Neural crest cell (in vitro differentiated cells): ENCODE measurements at regions not wholly inside any gene's neighbourhood (a gene's known extent, or its start where the extent isn't known, plus 50 kb on each side); places are given as distances from the start of the nearest gene placed in this dataset.
A peak's percentile ranks its signal among the peaks of the same experiment; 100 is the strongest.

ENCODE experiments used
- DNase-seq: peaks from one replicate; pipeline ENCODE4 v3.0.0; 2021; ENCODE audit warnings: low read depth, mixed read lengths, low spot score
- H3K27ac Mint-ChIP-seq: one replicate; pipeline ENCODE4 v1.8.0; 2021; ENCODE audit warnings: mild to moderate bottlenecking, mixed read lengths; ENCODE audit not compliant: unreplicated experiment
- H3K27me3 Mint-ChIP-seq: 2 replicates; pipeline ENCODE4 v1.8.0; 2021; ENCODE audit warnings: low read depth, mild to moderate bottlenecking, mixed read lengths
- H3K36me3 Mint-ChIP-seq: 2 replicates; pipeline ENCODE4 v1.8.0; 2021; ENCODE audit warnings: low read depth, mild to moderate bottlenecking, mixed read lengths
- H3K4me1 Mint-ChIP-seq: 2 replicates; pipeline ENCODE4 v1.8.0; 2021; ENCODE audit warnings: mixed read lengths
- H3K4me3 Mint-ChIP-seq: one replicate; pipeline ENCODE4 v1.8.0; 2021; ENCODE audit warnings: mild to moderate bottlenecking, mixed read lengths
- H3K9me3 Mint-ChIP-seq: 2 replicates; pipeline ENCODE4 v1.8.0; 2021; ENCODE audit warnings: mixed read lengths
- TF ChIP-seq, protein P1 (sequence below): fragments of 200-600 bp; sonication (generic); conservative IDR thresholded peaks from 2 replicates; pipeline ENCODE4 v1.5.0; 2021; ENCODE audit warnings: antibody characterized with exemption, mild to moderate bottlenecking

DNA sequence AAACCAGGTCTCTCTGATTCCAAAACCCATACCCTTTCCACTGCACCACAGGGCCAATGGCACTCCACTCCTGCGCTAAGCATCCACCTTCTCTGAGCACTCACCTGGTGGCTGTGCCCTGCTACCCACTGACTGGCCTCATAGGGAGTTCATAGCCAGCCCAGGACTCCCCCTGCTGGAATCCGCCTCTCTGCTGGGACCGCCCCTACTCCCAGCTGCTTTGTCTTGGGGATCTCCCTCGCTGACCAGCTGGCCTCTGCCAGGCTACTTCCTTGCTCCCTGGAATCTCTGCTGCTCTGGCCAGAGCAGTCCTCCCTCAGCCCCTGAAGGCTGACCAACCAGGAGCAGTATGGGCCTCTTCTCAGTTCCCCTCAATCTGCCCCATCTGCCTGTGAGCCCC lies 129.7 kb downstream of the FAXC start:
- TF ChIP-seq, protein P1, sequence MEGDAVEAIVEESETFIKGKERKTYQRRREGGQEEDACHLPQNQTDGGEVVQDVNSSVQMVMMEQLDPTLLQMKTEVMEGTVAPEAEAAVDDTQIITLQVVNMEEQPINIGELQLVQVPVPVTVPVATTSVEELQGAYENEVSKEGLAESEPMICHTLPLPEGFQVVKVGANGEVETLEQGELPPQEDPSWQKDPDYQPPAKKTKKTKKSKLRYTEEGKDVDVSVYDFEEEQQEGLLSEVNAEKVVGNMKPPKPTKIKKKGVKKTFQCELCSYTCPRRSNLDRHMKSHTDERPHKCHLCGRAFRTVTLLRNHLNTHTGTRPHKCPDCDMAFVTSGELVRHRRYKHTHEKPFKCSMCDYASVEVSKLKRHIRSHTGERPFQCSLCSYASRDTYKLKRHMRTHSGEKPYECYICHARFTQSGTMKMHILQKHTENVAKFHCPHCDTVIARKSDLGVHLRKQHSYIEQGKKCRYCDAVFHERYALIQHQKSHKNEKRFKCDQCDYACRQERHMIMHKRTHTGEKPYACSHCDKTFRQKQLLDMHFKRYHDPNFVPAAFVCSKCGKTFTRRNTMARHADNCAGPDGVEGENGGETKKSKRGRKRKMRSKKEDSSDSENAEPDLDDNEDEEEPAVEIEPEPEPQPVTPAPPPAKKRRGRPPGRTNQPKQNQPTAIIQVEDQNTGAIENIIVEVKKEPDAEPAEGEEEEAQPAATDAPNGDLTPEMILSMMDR = no peak
- H3K9me3 Mint-ChIP-seq = no peaks in the 10 kb centered on the region
- peaks cover 4% of the 10 kb centered on the region for H3K4me1 Mint-ChIP-seq
- no peaks in the 10 kb centered on the region for H3K36me3 Mint-ChIP-seq
- H3K4me3 Mint-ChIP-seq = no peak overlapping the region
- peak; percentile 10 for DNase-seq
- no peak overlapping the region for H3K27ac Mint-ChIP-seq
- peaks cover 5% of the 10 kb centered on the region for H3K27me3 Mint-ChIP-seq

DNA sequence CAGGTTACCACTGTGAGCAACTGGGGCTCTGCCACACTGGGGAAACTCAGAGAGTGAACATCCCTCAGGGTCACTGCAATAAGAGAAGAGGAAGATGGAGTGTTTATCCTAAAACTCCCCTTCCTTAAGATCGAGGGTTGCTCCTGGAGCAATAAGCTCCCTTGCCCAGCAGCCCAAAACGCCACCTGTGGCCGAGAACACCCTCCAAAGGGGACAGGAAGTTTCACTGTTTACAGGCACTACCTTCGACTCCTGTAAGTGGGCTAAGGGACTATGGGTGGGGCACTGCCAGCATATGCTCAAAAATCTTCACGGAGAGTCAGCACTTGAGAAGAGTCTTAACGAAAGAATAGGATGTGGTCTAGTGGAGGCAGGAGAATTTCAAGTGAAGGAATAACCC lies 132.5 kb downstream of the FAXC start:
- no peak overlapping the region for H3K4me3 Mint-ChIP-seq
- H3K9me3 Mint-ChIP-seq = no peaks in the 10 kb centered on the region
- peaks cover 5% of the 10 kb centered on the region for H3K27me3 Mint-ChIP-seq
- DNase-seq = no peak
- TF ChIP-seq, protein P1 = no peak
- no peaks in the 10 kb centered on the region for H3K36me3 Mint-ChIP-seq
- H3K27ac Mint-ChIP-seq = no peak overlapping the region
- H3K4me1 Mint-ChIP-seq = peaks cover 4% of the 10 kb centered on the region

DNA sequence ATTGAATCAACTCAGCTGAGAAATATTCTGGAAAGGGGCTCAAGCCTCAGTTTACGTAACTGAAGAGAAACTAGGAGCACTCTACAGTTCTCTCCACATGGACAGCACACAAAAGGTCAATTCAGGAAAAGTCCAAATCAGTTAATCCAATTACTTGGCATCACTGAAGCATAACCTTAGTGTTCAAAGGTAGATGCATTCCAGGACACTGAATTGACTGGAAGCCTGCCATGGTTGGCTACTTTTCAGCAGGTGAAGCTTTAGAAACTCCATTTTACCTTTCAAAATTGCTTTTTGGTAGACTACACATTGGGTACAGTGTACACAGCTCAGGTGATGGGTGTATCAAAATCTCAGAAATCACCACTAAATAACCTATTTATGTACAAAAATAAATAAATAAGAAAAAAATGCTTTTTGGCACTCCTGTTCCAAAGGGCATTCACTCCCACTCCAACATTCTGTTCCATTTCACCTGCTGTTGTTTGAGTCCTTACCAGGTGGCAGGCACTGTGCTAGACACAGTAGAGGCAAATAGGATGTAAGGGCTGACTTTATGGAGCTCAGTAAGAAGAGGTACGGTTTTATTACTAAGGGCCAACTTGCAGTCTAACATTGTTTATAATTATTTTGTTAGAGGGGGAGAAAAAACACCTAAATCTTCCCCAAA lies 153.4 kb downstream of the FAXC start:
- peaks cover 14% of the 10 kb centered on the region for H3K9me3 Mint-ChIP-seq
- no peak overlapping the region for H3K27ac Mint-ChIP-seq
- peaks cover under 1% of the 10 kb centered on the region for H3K36me3 Mint-ChIP-seq
- TF ChIP-seq, protein P1 = no peak
- H3K27me3 Mint-ChIP-seq = peaks cover 3% of the 10 kb centered on the region
- H3K4me3 Mint-ChIP-seq = no peak overlapping the region
- H3K4me1 Mint-ChIP-seq = no peaks in the 10 kb centered on the region
- no peak for DNase-seq

DNA sequence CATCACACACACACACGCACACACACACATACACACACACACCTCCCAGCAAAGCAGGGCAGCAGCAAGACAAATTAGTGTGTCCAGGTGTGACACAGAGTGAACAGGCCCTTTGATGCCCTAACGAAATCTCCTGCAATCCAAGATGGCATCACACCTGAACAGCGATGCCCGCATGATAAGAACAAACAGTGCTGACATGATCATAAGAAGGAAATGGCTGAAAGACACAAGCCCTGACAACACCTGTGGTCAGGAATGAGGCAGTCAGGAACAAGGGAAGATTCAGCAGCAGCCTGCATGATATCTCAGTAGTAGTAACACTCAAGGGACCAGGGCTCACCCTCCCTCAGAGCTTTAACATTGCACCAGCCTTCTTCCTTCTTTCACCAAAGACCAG lies 156.9 kb downstream of the FAXC start:
- H3K27me3 Mint-ChIP-seq = no peaks in the 10 kb centered on the region
- H3K4me3 Mint-ChIP-seq = no peak overlapping the region
- no peak for DNase-seq
- TF ChIP-seq, protein P1 = no peak
- H3K4me1 Mint-ChIP-seq = no peaks in the 10 kb centered on the region
- H3K27ac Mint-ChIP-seq = no peak overlapping the region
- no peaks in the 10 kb centered on the region for H3K36me3 Mint-ChIP-seq
- peaks cover 12% of the 10 kb centered on the region for H3K9me3 Mint-ChIP-seq

DNA sequence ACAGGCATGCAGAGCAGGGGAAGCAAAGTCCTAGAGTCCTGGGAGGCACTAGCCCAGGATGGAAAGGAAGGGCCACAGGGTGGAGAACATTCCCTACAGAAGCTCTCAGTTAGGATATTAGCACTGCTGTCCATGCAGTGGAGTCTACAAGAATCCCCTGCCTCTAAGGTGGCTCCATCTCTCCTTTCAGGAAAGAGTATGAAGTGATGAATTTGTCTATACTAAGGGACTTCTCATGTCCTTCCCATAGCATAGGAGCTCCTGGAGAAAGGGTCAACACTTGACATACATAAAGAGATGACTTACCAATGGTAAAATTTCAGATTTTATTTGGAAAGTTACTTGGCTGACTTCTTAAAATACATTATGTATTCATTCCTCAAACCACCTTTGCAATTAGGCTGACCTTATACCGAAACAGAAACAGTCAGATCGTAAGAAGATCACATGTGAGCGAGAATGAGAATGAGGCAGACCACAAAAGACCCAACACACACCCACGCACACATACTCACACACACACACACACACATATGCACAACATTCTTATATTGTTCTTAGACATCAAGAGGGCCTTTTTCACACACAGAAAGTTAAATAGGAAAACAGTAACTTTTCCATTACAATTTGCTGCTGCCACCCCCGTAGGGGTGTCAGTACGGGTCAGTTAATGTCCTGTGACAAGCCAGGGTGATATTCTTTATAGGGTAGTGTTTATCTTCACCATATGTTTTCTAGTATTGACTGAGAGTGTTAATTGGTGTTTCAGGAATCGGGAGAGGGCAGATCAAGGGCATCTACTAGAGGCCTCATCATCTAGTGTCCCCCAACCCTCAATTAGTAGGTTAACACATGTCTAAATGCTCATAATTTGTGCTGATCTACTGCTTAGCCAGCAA lies 159.4 kb downstream of the FAXC start:
- H3K4me1 Mint-ChIP-seq = no peaks in the 10 kb centered on the region
- no peak for DNase-seq
- H3K27me3 Mint-ChIP-seq = no peaks in the 10 kb centered on the region
- H3K9me3 Mint-ChIP-seq = peaks cover 11% of the 10 kb centered on the region
- no peak overlapping the region for H3K4me3 Mint-ChIP-seq
- no peak overlapping the region for H3K27ac Mint-ChIP-seq
- no peaks in the 10 kb centered on the region for H3K36me3 Mint-ChIP-seq
- TF ChIP-seq, protein P1 = no peak
